Loucy (cell line): ENCODE measurements at regions not wholly inside any gene's neighbourhood (a gene's known extent, or its start where the extent isn't known, plus 50 kb on each side); places are given as distances from the start of the nearest gene placed in this dataset.

Source experiments
- H2AFZ ChIP-seq: fragments of 200-600 bp; sonication (generic); 2 replicates; pipeline ENCODE4 v1.6.0; 2016; ENCODE audit warnings: antibody characterized with exemption, mild to moderate bottlenecking, low read length, moderate library complexity
- H3F3A ChIP-seq: fragments of 200-600 bp; 2 replicates; pipeline ENCODE4 v1.6.0; 2016; ENCODE audit warnings: antibody characterized with exemption, low read depth, mild to moderate bottlenecking
- H3K27me3 ChIP-seq: fragments of 200-600 bp; sonication (generic); 2 replicates; pipeline ENCODE4 v1.6.1; 2014; ENCODE audit warnings: low read length, mild to moderate bottlenecking; ENCODE audit not compliant: insufficient read depth, poor library complexity, severe bottlenecking
- H3K36me3 ChIP-seq: fragments of 200-600 bp; sonication (generic); 2 replicates; pipeline ENCODE4 v1.6.1; 2016; ENCODE audit warnings: low read length; ENCODE audit not compliant: insufficient read depth
- H3K4me1 ChIP-seq: fragments of 200-600 bp; sonication (generic); 2 replicates; pipeline ENCODE4 v1.5.1; 2014; ENCODE audit warnings: low read length, mild to moderate bottlenecking; ENCODE audit not compliant: insufficient read depth, poor library complexity, severe bottlenecking
- H3K4me2 ChIP-seq: fragments of 200-600 bp; sonication (generic); 2 replicates; pipeline ENCODE4 v1.6.0; 2014; ENCODE audit warnings: antibody characterized with exemption, low read length, low read depth, mild to moderate bottlenecking; ENCODE audit not compliant: poor library complexity, severe bottlenecking
- H3K4me3 ChIP-seq: fragments of 200-600 bp; sonication (generic); 2 replicates; pipeline ENCODE4 v1.5.1; 2014; ENCODE audit warnings: low read length, mild to moderate bottlenecking, mixed read lengths; ENCODE audit not compliant: poor library complexity, severe bottlenecking
- H3K79me2 ChIP-seq: fragments of 200-600 bp; sonication (generic); 2 replicates; pipeline ENCODE4 v1.6.1; 2014; ENCODE audit warnings: low read length; ENCODE audit not compliant: insufficient read depth
- H3K9ac ChIP-seq: fragments of 200-600 bp; sonication (generic); 2 replicates; pipeline ENCODE4 v1.6.0; 2014; ENCODE audit warnings: mild to moderate bottlenecking, low read depth, low read length, moderate library complexity; ENCODE audit not compliant: poor library complexity, severe bottlenecking
- H3K9me2 ChIP-seq: fragments of 200-600 bp; sonication (generic); replicated peaks from 2 replicates; pipeline ENCODE4 v1.6.1; 2016; ENCODE audit warnings: low read depth, low read length, mixed read lengths
- H3K9me3 ChIP-seq: fragments of 200-600 bp; sonication (generic); 2 replicates; pipeline ENCODE4 v1.6.1; 2014; ENCODE audit warnings: mild to moderate bottlenecking, antibody characterized with exemption, low read length, low read depth; ENCODE audit not compliant: insufficient read depth
- H4K20me1 ChIP-seq: fragments of 200-600 bp; sonication (generic); 2 replicates; pipeline ENCODE4 v1.6.0; 2014; ENCODE audit warnings: antibody characterized with exemption, low read length, mild to moderate bottlenecking; ENCODE audit not compliant: insufficient read depth, poor library complexity, severe bottlenecking
- EZH2phosphoT487 ChIP-seq: fragments of 200-600 bp; IDR thresholded peaks from 2 replicates; pipeline ENCODE4 v1.6.1; 2018; ENCODE audit warnings: antibody characterized with exemption, mild to moderate bottlenecking, moderate library complexity, borderline replicate concordance
- TF ChIP-seq, protein P1 (sequence below): fragments of 200-600 bp; sonication (generic); conservative IDR thresholded peaks from 2 replicates; pipeline ENCODE4 v1.5.1; 2014; ENCODE audit warnings: mild to moderate bottlenecking, antibody characterized with exemption, low read length

DNA sequence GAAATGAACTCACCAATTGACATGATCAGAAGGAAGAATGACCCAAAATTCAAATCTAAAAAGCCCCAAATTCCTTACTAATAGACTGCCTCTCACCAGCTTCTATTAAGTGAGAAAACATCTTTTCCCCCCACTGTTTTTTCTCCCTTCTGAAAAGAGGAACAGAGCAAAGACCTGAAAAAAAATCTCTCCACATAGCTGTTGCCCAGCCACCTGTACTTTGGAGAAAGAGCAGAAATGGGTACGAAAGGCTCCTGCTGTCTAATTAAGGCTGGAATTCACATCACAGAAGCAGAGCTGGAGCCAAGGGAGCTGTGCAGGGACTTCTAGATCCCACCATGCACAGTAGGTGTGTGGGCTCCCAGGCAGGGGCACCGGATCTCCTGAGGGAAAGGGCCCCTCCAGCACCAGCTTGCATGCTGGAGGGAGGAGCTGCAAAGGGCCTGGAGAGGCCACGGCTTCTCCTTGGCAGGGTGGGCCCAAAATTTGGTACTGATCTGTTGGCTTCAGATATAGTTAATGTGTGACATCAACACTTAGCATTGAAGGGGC lies 73.2 kb upstream of the DUSP22 start:
- Histone ChIP-seq H3K4me1 (peaks cover 54% of the 10 kb centered on the region), H3K27me3 (no peaks in the 10 kb centered on the region), H3K9ac (no peak overlapping the region), H3K4me3 (no peak overlapping the region), H3K9me2 (no peaks in the 10 kb centered on the region), H3K4me2 (no peak overlapping the region), H3K36me3 (no peaks in the 10 kb centered on the region), H4K20me1 (no peaks in the 10 kb centered on the region), H3K9me3 (peaks cover 4% of the 10 kb centered on the region; the same call in 1 of the 2 replicates), H3K79me2 (no peaks in the 10 kb centered on the region), H2AFZ (no peak overlapping the region), H3F3A (no peaks in the 10 kb centered on the region)
- TF ChIP-seq EZH2phosphoT487 = no peak
- TF ChIP-seq, protein P1, sequence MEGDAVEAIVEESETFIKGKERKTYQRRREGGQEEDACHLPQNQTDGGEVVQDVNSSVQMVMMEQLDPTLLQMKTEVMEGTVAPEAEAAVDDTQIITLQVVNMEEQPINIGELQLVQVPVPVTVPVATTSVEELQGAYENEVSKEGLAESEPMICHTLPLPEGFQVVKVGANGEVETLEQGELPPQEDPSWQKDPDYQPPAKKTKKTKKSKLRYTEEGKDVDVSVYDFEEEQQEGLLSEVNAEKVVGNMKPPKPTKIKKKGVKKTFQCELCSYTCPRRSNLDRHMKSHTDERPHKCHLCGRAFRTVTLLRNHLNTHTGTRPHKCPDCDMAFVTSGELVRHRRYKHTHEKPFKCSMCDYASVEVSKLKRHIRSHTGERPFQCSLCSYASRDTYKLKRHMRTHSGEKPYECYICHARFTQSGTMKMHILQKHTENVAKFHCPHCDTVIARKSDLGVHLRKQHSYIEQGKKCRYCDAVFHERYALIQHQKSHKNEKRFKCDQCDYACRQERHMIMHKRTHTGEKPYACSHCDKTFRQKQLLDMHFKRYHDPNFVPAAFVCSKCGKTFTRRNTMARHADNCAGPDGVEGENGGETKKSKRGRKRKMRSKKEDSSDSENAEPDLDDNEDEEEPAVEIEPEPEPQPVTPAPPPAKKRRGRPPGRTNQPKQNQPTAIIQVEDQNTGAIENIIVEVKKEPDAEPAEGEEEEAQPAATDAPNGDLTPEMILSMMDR = no peak

DNA sequence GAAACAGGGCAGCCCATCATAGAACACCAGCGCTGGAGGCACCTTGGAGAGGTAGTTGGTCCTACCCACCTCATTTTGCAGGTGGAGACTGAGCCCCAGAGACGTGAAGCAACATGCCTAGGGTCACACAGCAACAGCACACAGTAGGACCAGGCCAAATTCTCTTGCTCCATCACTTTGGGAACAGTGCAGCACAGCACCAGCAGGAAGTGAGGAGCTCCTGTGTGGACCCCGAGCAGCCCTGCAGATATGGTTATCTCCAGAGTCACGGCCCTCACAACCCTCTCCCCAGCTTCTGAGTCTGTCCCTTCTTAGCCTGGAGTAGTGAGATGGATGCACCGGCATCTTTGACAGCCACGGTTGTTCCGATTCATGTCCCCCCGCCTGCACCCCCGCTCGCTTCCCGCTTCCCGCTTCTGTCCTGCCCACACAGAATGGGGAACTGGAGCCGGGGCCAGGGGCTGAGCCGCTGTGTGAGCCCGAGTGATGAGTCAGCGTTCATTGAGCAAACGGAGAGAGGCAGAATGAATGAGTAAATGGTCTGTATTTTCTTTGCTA lies 72.6 kb upstream of the DUSP22 start:
- Histone ChIP-seq H2AFZ (no peak overlapping the region), H3K27me3 (no peaks in the 10 kb centered on the region), H3K9me2 (no peaks in the 10 kb centered on the region), H3K36me3 (no peaks in the 10 kb centered on the region), H3K9me3 (no peaks in the 10 kb centered on the region), H4K20me1 (no peaks in the 10 kb centered on the region), H3K79me2 (no peaks in the 10 kb centered on the region), H3K9ac (no peak overlapping the region), H3K4me2 (no peak overlapping the region), H3K4me3 (no peak overlapping the region), H3K4me1 (peaks cover 54% of the 10 kb centered on the region), H3F3A (no peaks in the 10 kb centered on the region)
- TF ChIP-seq EZH2phosphoT487 = no peak
- TF ChIP-seq, protein P1 = no peak

DNA sequence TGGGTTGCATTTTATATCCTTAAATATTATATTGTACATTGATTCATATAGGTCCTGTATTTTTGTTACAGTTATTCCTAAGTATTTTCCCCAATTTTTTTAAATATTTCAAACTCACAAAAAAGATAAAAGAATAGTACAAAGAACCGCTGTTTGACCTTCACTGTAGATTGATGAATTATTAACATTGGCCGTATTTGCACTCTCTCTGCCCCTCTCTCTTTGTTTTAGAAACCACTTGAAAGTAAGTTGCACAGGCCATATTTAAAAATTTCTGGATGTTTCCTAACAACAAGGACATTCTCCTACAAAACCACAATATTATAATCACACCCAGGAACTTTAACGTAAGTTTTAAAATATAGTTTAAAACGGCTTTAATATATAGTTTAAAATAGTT lies 72.0 kb upstream of the DUSP22 start:
- no peaks in the 10 kb centered on the region for H3K27me3 ChIP-seq
- no peak overlapping the region for H3K4me2 ChIP-seq
- peaks cover 55% of the 10 kb centered on the region for H3K4me1 ChIP-seq
- TF ChIP-seq EZH2phosphoT487 = no peak
- TF ChIP-seq, protein P1 = no peak
- H2AFZ ChIP-seq = no peak overlapping the region
- no peaks in the 10 kb centered on the region for H3K79me2 ChIP-seq
- no peaks in the 10 kb centered on the region for H3K9me3 ChIP-seq
- no peaks in the 10 kb centered on the region for H3K9me2 ChIP-seq
- H3K9ac ChIP-seq = no peak overlapping the region
- no peak overlapping the region for H3K4me3 ChIP-seq
- H3F3A ChIP-seq = no peaks in the 10 kb centered on the region
- no peaks in the 10 kb centered on the region for H4K20me1 ChIP-seq
- no peaks in the 10 kb centered on the region for H3K36me3 ChIP-seq
